Lower leg skin (tissue), 4 donors: ENCODE measurements at regions not wholly inside any gene's neighbourhood (a gene's known extent, or its start where the extent isn't known, plus 50 kb on each side); places are given as distances from the start of the nearest gene placed in this dataset.

Experiments
- DNase-seq, 2 donors: peaks; one replicate each; pipeline ENCODE4 v3.0.0-alpha.2; 2019; ENCODE audit warnings: low spot score in 2 of 2
- H3K4me3 ChIP-seq: fragments of 200-600 bp; sonication (generic); 2 replicates; pipeline ENCODE4 v1.5.1; 2017; ENCODE audit warnings: mild to moderate bottlenecking, low read depth; ENCODE audit not compliant: poor library complexity, severe bottlenecking
- POLR2A ChIP-seq, 2 donors: fragments of 450-650 bp; IDR thresholded peaks; one replicate each; pipeline ENCODE4 v1.6.1; 2016 to 2017; ENCODE audit warnings: antibody characterized with exemption in 2 of 2, mild to moderate bottlenecking in 1 of 2, moderate library complexity in 1 of 2
- WGBS, 2 donors: methylation state at CpG; one replicate each; pipeline ENCODE4 v1.1.5; 2018; 5-methylcytosine and 5-hydroxymethylcytosine counted together
- intact Hi-C: fragments of 100-400 bp; cut with DNase I; formaldehyde crosslinking; loops from one replicate; pipeline ENCODE4 v1.15.0; 2023; ENCODE audit warnings: low total_unique reads
- TF ChIP-seq, protein P1 (sequence below), 3 donors: fragments of 450-650 bp; IDR thresholded peaks; one replicate each; pipeline ENCODE4 v1.5.1; 2016; ENCODE audit warnings: antibody characterized with exemption in 3 of 3, mild to moderate bottlenecking in 3 of 3, moderate library complexity in 2 of 3

DNA sequence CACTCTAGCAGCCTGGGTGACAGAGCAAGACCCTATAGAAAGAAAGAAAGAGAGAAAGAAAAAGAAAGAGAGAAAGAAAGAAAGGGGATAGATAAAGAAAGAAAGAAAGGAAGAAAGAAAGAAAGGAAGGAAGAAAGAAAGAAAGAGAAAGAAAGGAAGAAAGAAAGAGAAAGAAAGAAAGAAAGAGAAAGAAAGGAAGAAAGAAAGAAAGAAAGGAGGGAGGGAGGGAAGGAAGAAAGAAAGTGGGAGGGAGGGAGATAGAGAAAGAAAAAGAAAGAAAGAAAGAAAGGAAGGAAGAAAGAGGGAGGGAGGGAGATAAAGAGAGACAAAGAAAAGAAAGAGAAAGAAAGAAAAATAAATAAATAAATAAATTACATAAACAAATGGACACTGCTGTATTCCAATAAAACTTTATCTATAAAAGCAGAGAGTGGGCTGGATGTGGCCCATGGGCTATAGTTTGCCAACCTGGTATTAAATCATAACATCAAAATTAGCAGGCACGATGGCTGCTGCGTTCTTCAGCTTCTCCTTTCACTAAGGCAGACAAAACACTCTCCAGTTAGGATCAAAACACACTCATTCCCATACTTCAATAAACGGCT, 165.0 kb downstream of the ZNF674 start:
- no peak for DNase-seq
- intact Hi-C loops = no loop called here
- H3K4me3 ChIP-seq = no peak overlapping the region
- 70 to 79% methylated on average over 3 of the region's 3 CpGs for WGBS, 2 donors
- no peak for TF ChIP-seq POLR2A (IDR thresholded peaks at IDR 0.05)
- TF ChIP-seq, protein P1, sequence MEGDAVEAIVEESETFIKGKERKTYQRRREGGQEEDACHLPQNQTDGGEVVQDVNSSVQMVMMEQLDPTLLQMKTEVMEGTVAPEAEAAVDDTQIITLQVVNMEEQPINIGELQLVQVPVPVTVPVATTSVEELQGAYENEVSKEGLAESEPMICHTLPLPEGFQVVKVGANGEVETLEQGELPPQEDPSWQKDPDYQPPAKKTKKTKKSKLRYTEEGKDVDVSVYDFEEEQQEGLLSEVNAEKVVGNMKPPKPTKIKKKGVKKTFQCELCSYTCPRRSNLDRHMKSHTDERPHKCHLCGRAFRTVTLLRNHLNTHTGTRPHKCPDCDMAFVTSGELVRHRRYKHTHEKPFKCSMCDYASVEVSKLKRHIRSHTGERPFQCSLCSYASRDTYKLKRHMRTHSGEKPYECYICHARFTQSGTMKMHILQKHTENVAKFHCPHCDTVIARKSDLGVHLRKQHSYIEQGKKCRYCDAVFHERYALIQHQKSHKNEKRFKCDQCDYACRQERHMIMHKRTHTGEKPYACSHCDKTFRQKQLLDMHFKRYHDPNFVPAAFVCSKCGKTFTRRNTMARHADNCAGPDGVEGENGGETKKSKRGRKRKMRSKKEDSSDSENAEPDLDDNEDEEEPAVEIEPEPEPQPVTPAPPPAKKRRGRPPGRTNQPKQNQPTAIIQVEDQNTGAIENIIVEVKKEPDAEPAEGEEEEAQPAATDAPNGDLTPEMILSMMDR (IDR thresholded peaks at IDR 0.05) = no peak

DNA sequence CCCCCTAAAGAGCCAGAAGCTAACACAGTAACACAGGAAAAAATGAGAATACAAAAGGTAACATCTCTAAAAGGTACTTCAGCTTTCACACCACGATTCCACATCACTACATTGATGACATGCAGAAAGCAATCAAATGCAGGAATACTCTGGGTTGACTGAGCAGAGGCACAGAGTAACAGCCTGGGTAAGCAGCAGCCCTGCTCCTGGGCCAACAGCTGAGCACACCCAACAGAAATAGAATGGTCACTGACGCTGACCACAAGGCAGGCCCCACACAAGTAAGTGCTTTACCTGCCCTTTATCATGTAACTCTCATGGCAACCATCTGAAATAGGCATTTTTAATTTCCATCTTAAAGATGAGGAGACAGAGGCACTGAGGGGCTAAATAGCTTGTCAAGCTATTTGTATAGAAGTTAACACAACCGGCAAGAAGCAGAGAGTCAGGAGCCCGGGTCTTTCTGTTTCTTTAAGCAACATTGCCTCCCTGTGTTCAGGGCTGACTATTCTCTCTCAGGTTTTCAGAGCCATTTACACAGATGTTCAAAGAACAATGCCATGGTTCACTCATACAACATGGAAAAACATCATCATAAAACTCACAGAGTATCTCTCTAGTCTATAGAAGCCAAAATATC, 168.9 kb downstream of the ZNF674 start:
- 33 to 44% methylated on average over 4 of the region's 4 CpGs for WGBS, 2 donors
- DNase-seq = peak in 1 of 2 donors; percentile 14
- intact Hi-C loops = no loop called here

DNA sequence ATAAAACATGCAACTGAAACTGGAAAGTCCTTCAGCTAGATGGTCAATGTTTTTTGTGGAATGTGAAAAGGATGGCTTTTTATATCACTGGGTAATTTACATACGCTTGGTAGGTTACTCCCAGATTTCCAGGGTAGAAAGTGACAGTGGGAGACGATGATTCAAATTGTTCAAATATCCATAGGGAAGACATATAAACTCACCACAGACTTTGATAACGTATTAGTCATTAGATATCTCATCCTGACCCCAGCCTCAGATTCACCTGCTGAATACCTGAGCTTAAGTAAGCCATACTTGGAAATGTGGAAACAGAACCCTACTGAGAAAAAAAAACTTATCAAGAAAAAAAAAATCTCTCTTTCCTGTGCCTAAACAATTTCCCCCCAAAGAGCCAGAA, 169.4 kb downstream of the ZNF674 start:
- no peak for TF ChIP-seq POLR2A (IDR thresholded peaks at IDR 0.05)
- TF ChIP-seq, protein P1 (IDR thresholded peaks at IDR 0.05) = no peak
- H3K4me3 ChIP-seq = no peak overlapping the region
- 75 to 92% methylated on average over 3 of the region's 3 CpGs for WGBS, 2 donors
- intact Hi-C loops = no loop called here
- DNase-seq = no peak

More for the DNA sequence above, 168.9 kb downstream of the ZNF674 start:
- TF ChIP-seq POLR2A (IDR thresholded peaks at IDR 0.05) = no peak
- TF ChIP-seq, protein P1 (IDR thresholded peaks at IDR 0.05) = no peak
- H3K4me3 ChIP-seq = no peak overlapping the region

DNA sequence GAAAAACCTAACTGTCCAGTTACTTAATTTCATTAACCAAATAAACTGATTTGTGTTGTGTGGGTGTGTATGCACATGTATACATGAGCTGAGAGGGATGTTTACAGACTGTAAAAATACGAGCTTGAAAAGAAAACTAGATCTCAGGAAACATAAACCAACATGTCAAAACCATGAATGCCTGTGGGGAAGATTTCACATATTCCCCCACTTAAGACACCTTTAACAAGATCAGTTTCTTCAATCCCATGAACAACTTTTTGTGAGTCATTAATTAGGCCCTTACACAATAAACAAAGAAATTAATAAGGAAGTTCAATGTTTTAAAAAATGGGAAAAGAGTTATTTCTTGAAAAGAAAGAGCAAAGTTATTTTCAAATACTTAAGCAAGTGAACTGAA, 170.8 kb downstream of the ZNF674 start:
- intact Hi-C loops = no loop called here
- WGBS, 2 donors = 17 to 46% methylated on average over 1 of the region's 1 CpG
- no peak for DNase-seq
- no peak overlapping the region for H3K4me3 ChIP-seq
- no peak for TF ChIP-seq POLR2A (IDR thresholded peaks at IDR 0.05)
- TF ChIP-seq, protein P1 (IDR thresholded peaks at IDR 0.05) = no peak

DNA sequence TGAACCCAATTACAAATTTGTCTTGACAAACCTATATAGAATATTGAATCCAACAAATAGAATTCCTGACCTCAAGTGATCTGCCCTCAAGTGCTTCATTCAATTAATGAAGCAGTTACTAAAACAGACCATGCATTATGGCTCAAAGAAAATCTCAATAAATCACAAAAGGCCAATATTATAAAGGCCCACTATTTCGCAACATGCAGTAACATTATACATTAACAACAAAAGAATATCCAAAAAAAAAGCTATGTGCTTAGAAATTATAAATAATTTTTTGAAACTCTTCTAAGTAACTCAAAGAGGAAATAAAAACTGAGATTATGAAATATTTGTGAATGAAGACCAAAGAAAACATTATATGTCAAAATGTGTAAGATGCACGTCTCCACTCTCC, 177.7 kb downstream of the ZNF674 start:
- intact Hi-C loops = no loop called here
- no peak overlapping the region for H3K4me3 ChIP-seq
- TF ChIP-seq, protein P1 (IDR thresholded peaks at IDR 0.05) = no peak
- 83 to 90% methylated on average over 2 of the region's 2 CpGs for WGBS, 2 donors
- no peak for DNase-seq
